ENCODE measurements at regions not wholly inside any gene's neighbourhood (a gene's known extent, or its start where the extent isn't known, plus 50 kb on each side); places are given as distances from the start of the nearest gene placed in this dataset.
"Not testable (repeated sequence)": the region's sequence is repeated elsewhere in the genome, so short reads cannot be mapped to it uniquely, and the experiment has no call there.

DNA sequence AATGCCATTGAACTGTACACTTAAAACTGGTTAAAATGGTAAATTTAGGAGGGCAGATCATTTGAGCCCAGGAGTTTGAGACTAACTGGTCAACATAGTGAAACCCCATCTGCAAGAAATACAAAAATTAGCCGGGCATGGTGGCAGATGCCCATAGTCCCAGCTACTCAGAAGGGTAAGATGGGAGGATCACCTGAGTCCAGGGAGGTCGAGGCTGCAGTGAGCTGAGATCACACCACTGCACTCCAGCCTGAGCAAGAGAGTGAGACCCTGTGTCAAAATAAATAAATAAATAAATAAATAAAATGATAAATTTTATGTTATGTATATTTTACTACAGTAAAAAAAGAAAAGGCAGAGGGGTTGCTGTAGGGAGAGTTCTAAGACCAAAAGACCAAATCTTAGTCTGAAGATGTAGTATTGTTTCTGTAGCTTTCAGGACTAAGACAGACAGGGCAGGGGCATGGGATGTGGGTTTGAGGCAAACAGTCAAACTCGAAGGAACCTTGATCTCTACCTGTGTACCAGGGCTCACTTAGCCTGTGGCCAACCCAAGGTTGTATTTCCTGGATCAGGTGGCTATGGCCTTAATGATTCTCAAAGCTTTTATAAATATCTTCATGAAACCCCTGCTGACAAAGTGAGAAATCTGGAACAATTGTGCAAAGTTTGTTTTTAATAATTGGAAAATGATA is 316.7 kb downstream of the CYRIA start:
- ChIA-PET POLR2A (no interaction called here), CTCF (no interaction called here)
- TF ChIP-seq ARNT (IDR thresholded peaks at IDR 0.05), result no peak
- no peak for TF ChIP-seq FOXM1 (IDR thresholded peaks at IDR 0.05; ENCODE audit: borderline replicate concordance)
- no peak for TF ChIP-seq ELF4 (IDR thresholded peaks at IDR 0.05)
- TF ChIP-seq, protein P1, sequence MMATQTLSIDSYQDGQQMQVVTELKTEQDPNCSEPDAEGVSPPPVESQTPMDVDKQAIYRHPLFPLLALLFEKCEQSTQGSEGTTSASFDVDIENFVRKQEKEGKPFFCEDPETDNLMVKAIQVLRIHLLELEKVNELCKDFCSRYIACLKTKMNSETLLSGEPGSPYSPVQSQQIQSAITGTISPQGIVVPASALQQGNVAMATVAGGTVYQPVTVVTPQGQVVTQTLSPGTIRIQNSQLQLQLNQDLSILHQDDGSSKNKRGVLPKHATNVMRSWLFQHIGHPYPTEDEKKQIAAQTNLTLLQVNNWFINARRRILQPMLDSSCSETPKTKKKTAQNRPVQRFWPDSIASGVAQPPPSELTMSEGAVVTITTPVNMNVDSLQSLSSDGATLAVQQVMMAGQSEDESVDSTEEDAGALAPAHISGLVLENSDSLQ (IDR thresholded peaks at IDR 0.05), result no peak
- no peak for TF ChIP-seq BHLHE40 (IDR thresholded peaks at IDR 0.05; ENCODE audit: borderline replicate concordance)
- no peak for TF ChIP-seq TARDBP (IDR thresholded peaks at IDR 0.05)
- no peak for TF ChIP-seq CTBP1 (IDR thresholded peaks at IDR 0.05; ENCODE audit: borderline replicate concordance)
- no peak for TF ChIP-seq SP1 (IDR thresholded peaks at IDR 0.05)
- TF ChIP-seq L3MBTL2 (conservative IDR thresholded peaks at IDR 0.05), result no peak
- TF ChIP-seq FOXK2 (IDR thresholded peaks at IDR 0.05), result no peak
- no peak for TF ChIP-seq LEF1 (IDR thresholded peaks at IDR 0.05; ENCODE audit: borderline replicate concordance)
- TF ChIP-seq HDGF (IDR thresholded peaks at IDR 0.05; ENCODE audit: borderline replicate concordance), result no peak
- TF ChIP-seq ZNF384 (IDR thresholded peaks at IDR 0.05), result no peak
- TF ChIP-seq SUZ12 (IDR thresholded peaks at IDR 0.05), result no peak
- TF ChIP-seq NFRKB (IDR thresholded peaks at IDR 0.05), result no peak
- no peak for TF ChIP-seq FOXA1 (IDR thresholded peaks at IDR 0.05)
- no peak for DNase-seq (ENCODE audit: extremely low spot score)

DNA sequence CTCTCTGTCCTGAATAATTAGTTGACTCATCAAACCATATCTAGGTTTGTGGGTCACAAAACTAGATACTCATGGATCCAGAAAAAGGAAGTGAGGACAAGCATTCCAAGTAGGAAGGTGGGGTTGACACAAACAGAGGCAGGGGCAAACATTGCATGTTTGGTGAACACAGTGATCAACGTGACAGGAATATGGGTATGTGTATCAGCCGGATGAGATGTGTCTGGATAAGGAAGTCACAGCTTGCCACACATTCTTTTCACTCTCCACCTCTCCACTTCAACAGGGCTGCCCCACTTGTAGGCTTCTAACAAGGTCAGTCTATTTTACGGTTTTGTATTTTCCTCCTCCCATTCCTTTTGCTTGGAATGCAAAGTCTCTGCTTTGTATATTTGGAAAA is 319.0 kb downstream of the CYRIA start:
- no peak for TF ChIP-seq SUZ12 (IDR thresholded peaks at IDR 0.05)
- TF ChIP-seq ZNF384 (IDR thresholded peaks at IDR 0.05), result no peak
- TF ChIP-seq ELF4 (IDR thresholded peaks at IDR 0.05), result no peak
- no peak for TF ChIP-seq FOXK2 (IDR thresholded peaks at IDR 0.05)
- TF ChIP-seq SP1 (IDR thresholded peaks at IDR 0.05), result no peak
- no peak for TF ChIP-seq NFRKB (IDR thresholded peaks at IDR 0.05)
- TF ChIP-seq ARNT (IDR thresholded peaks at IDR 0.05), result no peak
- no peak for TF ChIP-seq TARDBP (IDR thresholded peaks at IDR 0.05)
- TF ChIP-seq FOXA1 (IDR thresholded peaks at IDR 0.05), result no peak
- TF ChIP-seq FOXM1 (IDR thresholded peaks at IDR 0.05; ENCODE audit: borderline replicate concordance), result no peak
- no peak for TF ChIP-seq BHLHE40 (IDR thresholded peaks at IDR 0.05; ENCODE audit: borderline replicate concordance)
- DNase-seq (ENCODE audit: extremely low spot score), result no peak
- ChIA-PET POLR2A (no interaction called here), CTCF (no interaction called here)

DNA sequence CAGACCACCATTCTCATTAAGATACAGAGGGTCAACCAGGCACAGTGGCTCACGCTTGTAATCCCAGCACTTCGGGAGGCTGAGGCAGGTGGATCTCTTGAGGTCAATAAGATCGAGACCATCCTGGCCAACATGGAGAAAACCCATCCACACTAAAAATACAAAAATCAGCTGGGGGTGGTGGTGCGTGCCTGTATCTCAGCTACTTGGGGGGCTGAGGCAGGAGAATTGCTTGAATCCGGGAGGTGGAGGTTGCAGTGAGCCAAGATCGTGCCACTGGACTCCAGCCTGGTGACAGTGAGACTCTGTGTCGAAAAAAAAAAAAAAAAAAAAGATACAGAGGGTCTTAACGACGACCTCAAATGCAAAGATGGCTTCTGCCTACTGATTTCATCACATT is 320.4 kb downstream of the CYRIA start:
- CTCF ChIA-PET; DNase-seq (ENCODE audit: extremely low spot score); POLR2A ChIA-PET: not testable (repeated sequence)

DNA sequence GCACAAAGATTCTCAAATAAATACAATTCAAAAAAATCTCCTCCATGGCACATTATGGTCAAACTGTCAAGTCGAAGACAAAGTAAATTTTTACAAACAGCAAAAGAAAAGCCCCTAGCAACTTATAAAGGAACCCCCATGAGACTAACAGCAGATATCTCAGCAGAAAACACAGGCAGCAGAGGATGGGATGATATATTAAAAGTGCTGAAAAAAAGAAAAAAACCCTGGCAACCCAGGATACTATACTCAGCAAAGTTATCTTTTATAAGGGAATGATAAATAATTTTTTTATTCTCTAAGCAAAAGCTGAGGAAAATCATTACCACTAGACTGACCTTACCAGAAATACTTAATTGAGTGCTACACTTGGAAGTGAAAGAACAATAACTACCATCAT is 326.4 kb downstream of the CYRIA start:
- ChIA-PET POLR2A (no interaction called here), CTCF (no interaction called here)
- no peak for DNase-seq (ENCODE audit: extremely low spot score)
- TF ChIP-seq BHLHE40 (IDR thresholded peaks at IDR 0.05; ENCODE audit: borderline replicate concordance) (no peak), TARDBP (IDR thresholded peaks at IDR 0.05) (no peak), ARNT (IDR thresholded peaks at IDR 0.05) (no peak)

DNA sequence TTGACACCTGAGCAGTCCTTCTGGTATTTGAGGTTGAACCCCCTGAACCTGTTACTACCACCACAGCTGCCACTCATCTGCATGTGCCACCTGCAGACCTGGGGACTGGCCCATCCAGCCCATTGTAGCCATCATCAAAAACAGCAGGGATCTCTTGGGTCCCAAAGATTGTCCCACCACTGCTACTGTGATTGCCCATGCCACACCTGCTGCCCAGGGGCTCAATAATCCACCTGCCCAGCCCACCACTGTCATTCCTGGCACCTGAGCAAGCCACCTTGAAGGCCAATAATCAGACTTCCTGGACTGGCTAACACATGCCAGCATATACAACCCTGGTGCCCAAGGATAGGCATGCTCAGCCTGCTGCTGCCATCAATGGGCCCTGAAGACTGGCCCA is 327.6 kb downstream of the CYRIA start:
- POLR2A ChIA-PET, result no interaction called here
- CTCF ChIA-PET, result no interaction called here
- TF ChIP-seq, protein P1 (IDR thresholded peaks at IDR 0.05), result no peak
- no peak for TF ChIP-seq L3MBTL2 (conservative IDR thresholded peaks at IDR 0.05)
- TF ChIP-seq ARNT (IDR thresholded peaks at IDR 0.05), result no peak
- no peak for TF ChIP-seq SP1 (IDR thresholded peaks at IDR 0.05)
- no peak for TF ChIP-seq CTBP1 (IDR thresholded peaks at IDR 0.05; ENCODE audit: borderline replicate concordance)
- TF ChIP-seq HDGF (IDR thresholded peaks at IDR 0.05; ENCODE audit: borderline replicate concordance), result no peak
- TF ChIP-seq NFRKB (IDR thresholded peaks at IDR 0.05), result no peak
- TF ChIP-seq LEF1 (IDR thresholded peaks at IDR 0.05; ENCODE audit: borderline replicate concordance), result no peak
- TF ChIP-seq BHLHE40 (IDR thresholded peaks at IDR 0.05; ENCODE audit: borderline replicate concordance), result no peak
- TF ChIP-seq ZNF384 (IDR thresholded peaks at IDR 0.05), result no peak
- TF ChIP-seq FOXK2 (IDR thresholded peaks at IDR 0.05), result no peak
- TF ChIP-seq FOXA1 (IDR thresholded peaks at IDR 0.05), result no peak
- DNase-seq (ENCODE audit: extremely low spot score), result no peak

DNA sequence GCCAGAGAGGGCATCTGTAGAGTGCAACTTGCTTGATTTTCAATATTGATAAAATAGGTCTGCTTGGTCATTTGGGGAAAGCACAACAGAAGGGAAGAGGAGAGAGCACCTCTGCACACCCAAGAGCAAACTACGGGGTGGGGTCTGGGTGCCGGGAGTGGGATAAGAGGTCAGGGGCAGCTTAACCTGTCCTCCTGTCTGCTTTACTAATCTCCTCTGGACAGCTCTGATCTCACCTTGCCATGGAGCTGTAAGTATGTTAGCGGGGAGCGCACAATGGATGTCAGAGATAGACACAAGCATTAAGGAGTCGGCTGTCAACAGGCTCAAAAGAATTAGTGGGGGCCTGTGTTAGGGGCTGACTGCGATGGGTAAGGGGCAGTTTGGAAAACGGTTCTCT is 328.7 kb downstream of the CYRIA start:
- CTCF ChIA-PET, result no interaction called here
- POLR2A ChIA-PET, result no interaction called here
- no peak for DNase-seq (ENCODE audit: extremely low spot score)
- TF ChIP-seq NFRKB (IDR thresholded peaks at IDR 0.05) (no peak), BHLHE40 (IDR thresholded peaks at IDR 0.05; ENCODE audit: borderline replicate concordance) (no peak), CTBP1 (IDR thresholded peaks at IDR 0.05; ENCODE audit: borderline replicate concordance) (no peak), LEF1 (IDR thresholded peaks at IDR 0.05; ENCODE audit: borderline replicate concordance) (no peak), ELF4 (IDR thresholded peaks at IDR 0.05) (no peak), SP1 (IDR thresholded peaks at IDR 0.05) (no peak), SUZ12 (IDR thresholded peaks at IDR 0.05) (no peak), FOXK2 (IDR thresholded peaks at IDR 0.05) (no peak), HDGF (IDR thresholded peaks at IDR 0.05; ENCODE audit: borderline replicate concordance) (no peak), FOXA1 (IDR thresholded peaks at IDR 0.05) (no peak), L3MBTL2 (conservative IDR thresholded peaks at IDR 0.05) (no peak), FOXM1 (IDR thresholded peaks at IDR 0.05; ENCODE audit: borderline replicate concordance) (no peak), TARDBP (IDR thresholded peaks at IDR 0.05) (no peak), ARNT (IDR thresholded peaks at IDR 0.05) (no peak), ZNF384 (IDR thresholded peaks at IDR 0.05) (no peak)
- TF ChIP-seq, protein P1 (IDR thresholded peaks at IDR 0.05), result no peak
